ENCODE measurements at regions not wholly inside any gene's neighbourhood (a gene's known extent, or its start where the extent isn't known, plus 50 kb on each side); places are given as distances from the start of the nearest gene placed in this dataset.

GRCh38 chr18:5091741-5092140 is 105.3 kb downstream of the AKAIN1 start:
- no peak for DNase-seq

- no peak for DNase-seq
Observed at GRCh38 chr18:5075297-5075696, 121.8 kb downstream of the AKAIN1 start.

GRCh38 chr18:5073026-5073944 is 123.8 kb downstream of the AKAIN1 start:
- peak; percentile 10 for DNase-seq

GRCh38 chr18:5068851-5069250 is 128.2 kb downstream of the AKAIN1 start:
- DNase-seq, result no peak

GRCh38 chr18:5066380-5066977 is 130.6 kb downstream of the AKAIN1 start:
- no peak for DNase-seq

GRCh38 chr18:5065615-5066014 is 131.4 kb downstream of the AKAIN1 start:
- no peak for DNase-seq

- DNase-seq, result no peak
Observed at GRCh38 chr18:5064841-5065370, 132.2 kb downstream of the AKAIN1 start.

GRCh38 chr18:5061785-5062184 is 135.3 kb downstream of the AKAIN1 start:
- no peak for DNase-seq

- DNase-seq, result no peak
Observed at GRCh38 chr18:5060543-5060942, 136.5 kb downstream of the AKAIN1 start.

GRCh38 chr18:5059696-5060032 is 137.4 kb downstream of the AKAIN1 start:
- no peak for DNase-seq

- peak; percentile 6 for DNase-seq
Observed at GRCh38 chr18:5058768-5059695, 138.0 kb downstream of the AKAIN1 start.

GRCh38 chr18:5057386-5058348 is 139.4 kb downstream of the AKAIN1 start:
- peak; percentile 31 for DNase-seq

GRCh38 chr18:5052491-5052890 is 144.6 kb downstream of the AKAIN1 start:
- no peak for DNase-seq

GRCh38 chr18:5051207-5051606 is 145.8 kb downstream of the AKAIN1 start:
- no peak for DNase-seq

- DNase-seq, result no peak
Observed at GRCh38 chr18:5049124-5049523, 147.9 kb downstream of the AKAIN1 start.

GRCh38 chr18:5040476-5040875 is 156.6 kb downstream of the AKAIN1 start:
- no peak for DNase-seq

GRCh38 chr18:5036523-5036922 is 160.5 kb downstream of the AKAIN1 start:
- no peak for DNase-seq

- no peak for DNase-seq
Observed at GRCh38 chr18:5031216-5031615, 165.8 kb downstream of the AKAIN1 start.

- DNase-seq, result no peak
Observed at GRCh38 chr18:5030636-5031035, 166.4 kb downstream of the AKAIN1 start.

GRCh38 chr18:5029592-5029991 is 167.5 kb downstream of the AKAIN1 start:
- DNase-seq, result no peak

GRCh38 chr18:5024741-5025140 is 172.3 kb downstream of the AKAIN1 start:
- DNase-seq, result no peak
